ENCODE measurements at regions not wholly inside any gene's neighbourhood (a gene's known extent, or its start where the extent isn't known, plus 50 kb on each side); places are given as distances from the start of the nearest gene placed in this dataset.

DNA sequence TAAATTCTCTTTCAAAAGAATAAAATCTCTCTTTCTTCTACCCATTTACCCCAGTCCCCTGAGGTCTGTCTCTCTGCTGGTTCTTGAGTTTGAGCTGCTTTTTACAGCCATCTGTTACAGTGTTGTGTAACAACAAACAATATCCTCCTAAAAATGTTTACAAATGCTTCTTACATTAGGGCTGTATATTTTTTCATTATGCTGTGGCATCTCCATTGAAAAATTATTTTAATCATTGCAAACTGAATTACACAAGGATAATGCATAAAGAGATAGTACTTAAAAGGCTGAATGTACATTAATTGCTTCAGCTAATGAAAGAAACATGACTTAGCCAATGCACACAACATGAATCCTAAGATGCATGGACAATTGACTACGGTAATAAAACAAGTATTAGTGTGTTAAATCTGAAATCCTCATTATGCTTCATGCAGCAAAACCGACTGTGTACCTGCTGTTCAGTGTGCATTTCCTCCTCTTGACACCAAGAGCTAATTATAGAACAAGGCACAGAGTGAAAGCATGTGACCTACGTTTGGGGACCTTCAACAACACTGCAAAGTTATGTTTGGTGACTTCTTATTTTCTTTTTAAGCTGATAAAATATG, 181.7 kb upstream of the RHOBTB1 start:
- Histone ChIP-seq H3K4me3 (ENCODE audit: low read depth, low read length) (no peak overlapping the region), H3K27me3 (replicated peaks) (no peaks in the 10 kb centered on the region), H3K36me3 (replicated peaks) (no peaks in the 10 kb centered on the region), H3K27ac (no peak overlapping the region)
- DNase-seq = no peak
- TF ChIP-seq, protein P1, sequence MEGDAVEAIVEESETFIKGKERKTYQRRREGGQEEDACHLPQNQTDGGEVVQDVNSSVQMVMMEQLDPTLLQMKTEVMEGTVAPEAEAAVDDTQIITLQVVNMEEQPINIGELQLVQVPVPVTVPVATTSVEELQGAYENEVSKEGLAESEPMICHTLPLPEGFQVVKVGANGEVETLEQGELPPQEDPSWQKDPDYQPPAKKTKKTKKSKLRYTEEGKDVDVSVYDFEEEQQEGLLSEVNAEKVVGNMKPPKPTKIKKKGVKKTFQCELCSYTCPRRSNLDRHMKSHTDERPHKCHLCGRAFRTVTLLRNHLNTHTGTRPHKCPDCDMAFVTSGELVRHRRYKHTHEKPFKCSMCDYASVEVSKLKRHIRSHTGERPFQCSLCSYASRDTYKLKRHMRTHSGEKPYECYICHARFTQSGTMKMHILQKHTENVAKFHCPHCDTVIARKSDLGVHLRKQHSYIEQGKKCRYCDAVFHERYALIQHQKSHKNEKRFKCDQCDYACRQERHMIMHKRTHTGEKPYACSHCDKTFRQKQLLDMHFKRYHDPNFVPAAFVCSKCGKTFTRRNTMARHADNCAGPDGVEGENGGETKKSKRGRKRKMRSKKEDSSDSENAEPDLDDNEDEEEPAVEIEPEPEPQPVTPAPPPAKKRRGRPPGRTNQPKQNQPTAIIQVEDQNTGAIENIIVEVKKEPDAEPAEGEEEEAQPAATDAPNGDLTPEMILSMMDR (IDR thresholded peaks at IDR 0.05; ENCODE audit: low read depth, low read length, missing control alignments) = no peak
- in situ Hi-C loops (cut with HindIII; ENCODE audit: low pct_ligation_motif_present, low sequenced_read_pairs) = no loop called here

GRCh38 chr10:61124756-61125530, 181.0 kb upstream of the RHOBTB1 start:
- TF ChIP-seq, protein P1 (IDR thresholded peaks at IDR 0.05; ENCODE audit: low read depth, low read length, missing control alignments) = no peak
- DNase-seq = no peak
- H3K36me3 ChIP-seq (replicated peaks) = no peaks in the 10 kb centered on the region
- H3K27me3 ChIP-seq (replicated peaks) = no peaks in the 10 kb centered on the region
- no peak overlapping the region for H3K27ac ChIP-seq
- no peak overlapping the region for H3K4me3 ChIP-seq (ENCODE audit: low read depth, low read length)
- in situ Hi-C loops (cut with HindIII; ENCODE audit: low pct_ligation_motif_present, low sequenced_read_pairs) = no loop called here

DNA sequence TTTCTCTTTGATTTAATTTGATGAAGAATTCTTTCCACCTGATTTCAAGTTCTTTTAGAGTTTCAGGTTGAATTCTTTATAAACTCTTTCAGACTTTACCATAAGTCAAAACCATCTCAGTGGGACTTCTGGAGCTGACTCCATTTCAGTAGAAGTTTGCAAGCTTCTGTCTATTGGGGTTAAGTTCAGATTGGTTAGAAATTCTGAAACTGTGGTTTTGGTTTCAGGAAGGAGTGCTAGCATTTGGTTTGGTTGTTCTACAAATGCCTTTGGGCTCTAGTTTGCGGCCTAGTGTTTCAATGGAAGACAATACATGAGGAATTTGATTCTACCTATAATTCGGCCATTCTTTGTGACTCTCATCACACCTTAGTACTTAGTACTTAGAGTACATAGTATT, 176.8 kb upstream of the RHOBTB1 start:
- H3K27ac ChIP-seq = no peak overlapping the region
- H3K27me3 ChIP-seq (replicated peaks) = no peaks in the 10 kb centered on the region
- DNase-seq = no peak
- TF ChIP-seq, protein P1 (IDR thresholded peaks at IDR 0.05; ENCODE audit: low read depth, low read length, missing control alignments) = no peak
- in situ Hi-C loops (cut with HindIII; ENCODE audit: low pct_ligation_motif_present, low sequenced_read_pairs) = no loop called here
- H3K4me3 ChIP-seq (ENCODE audit: low read depth, low read length) = no peak overlapping the region
- H3K36me3 ChIP-seq (replicated peaks) = no peaks in the 10 kb centered on the region

- no peak for DNase-seq
- Histone ChIP-seq H3K4me3 (ENCODE audit: low read depth, low read length) (no peak overlapping the region), H3K27me3 (replicated peaks) (no peaks in the 10 kb centered on the region), H3K36me3 (replicated peaks) (no peaks in the 10 kb centered on the region), H3K27ac (no peak overlapping the region)
- in situ Hi-C loops (cut with HindIII; ENCODE audit: low pct_ligation_motif_present, low sequenced_read_pairs) = no loop called here
- TF ChIP-seq, protein P1 (IDR thresholded peaks at IDR 0.05; ENCODE audit: low read depth, low read length, missing control alignments) = no peak
Observed at GRCh38 chr10:61119573-61119972, 175.6 kb upstream of the RHOBTB1 start.

- in situ Hi-C loops (cut with HindIII; ENCODE audit: low pct_ligation_motif_present, low sequenced_read_pairs) = no loop called here
- Histone ChIP-seq H3K4me3 (ENCODE audit: low read depth, low read length) (no peak overlapping the region), H3K27ac (no peak overlapping the region), H3K27me3 (replicated peaks) (no peaks in the 10 kb centered on the region), H3K36me3 (replicated peaks) (no peaks in the 10 kb centered on the region)
- DNase-seq = no peak
- TF ChIP-seq, protein P1 (IDR thresholded peaks at IDR 0.05; ENCODE audit: low read depth, low read length, missing control alignments) = no peak
Observed at GRCh38 chr10:61115897-61116296, 171.9 kb upstream of the RHOBTB1 start.
